SH-SY5Y (cell line): ENCODE measurements at regions not wholly inside any gene's neighbourhood (a gene's known extent, or its start where the extent isn't known, plus 50 kb on each side); places are given as distances from the start of the nearest gene placed in this dataset.

ENCODE experiments used
- GATA2 ChIP-seq: IDR thresholded peaks from 2 replicates; pipeline ENCODE4 v1.6.1; 2011; ENCODE audit warnings: mild to moderate bottlenecking, low read depth, low read length
- GATA3 ChIP-seq: IDR thresholded peaks from 2 replicates; pipeline ENCODE4 v1.6.1; 2011; ENCODE audit warnings: low read depth, mild to moderate bottlenecking, low read length, moderate library complexity

- TF ChIP-seq GATA2, result no peak
- no peak for TF ChIP-seq GATA3
Observed at GRCh38 chr16:35386619-35387018, 1927.2 kb downstream of the TP53TG3F start.
